ENCODE measurements at regions not wholly inside any gene's neighbourhood (a gene's known extent, or its start where the extent isn't known, plus 50 kb on each side); places are given as distances from the start of the nearest gene placed in this dataset.

DNA sequence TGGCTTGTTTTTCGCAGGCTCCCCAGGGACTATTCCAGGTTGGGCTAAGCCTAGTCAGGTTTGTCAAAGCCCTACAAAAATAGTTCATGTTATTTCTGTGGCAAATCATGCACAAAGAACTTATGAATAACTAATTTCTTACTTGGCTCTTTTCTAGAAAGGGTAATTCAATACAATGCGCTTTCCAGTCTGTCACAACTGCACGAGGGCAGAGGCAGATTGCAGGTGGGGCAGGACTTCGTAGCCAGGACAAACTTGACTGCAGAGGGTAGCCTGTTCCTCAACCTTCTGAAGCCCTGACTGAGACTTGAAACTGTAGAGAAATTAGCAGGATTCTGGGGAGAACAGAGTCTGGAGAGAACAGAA, 253.5 kb downstream of the QKI start:
- TF ChIP-seq, protein P1, sequence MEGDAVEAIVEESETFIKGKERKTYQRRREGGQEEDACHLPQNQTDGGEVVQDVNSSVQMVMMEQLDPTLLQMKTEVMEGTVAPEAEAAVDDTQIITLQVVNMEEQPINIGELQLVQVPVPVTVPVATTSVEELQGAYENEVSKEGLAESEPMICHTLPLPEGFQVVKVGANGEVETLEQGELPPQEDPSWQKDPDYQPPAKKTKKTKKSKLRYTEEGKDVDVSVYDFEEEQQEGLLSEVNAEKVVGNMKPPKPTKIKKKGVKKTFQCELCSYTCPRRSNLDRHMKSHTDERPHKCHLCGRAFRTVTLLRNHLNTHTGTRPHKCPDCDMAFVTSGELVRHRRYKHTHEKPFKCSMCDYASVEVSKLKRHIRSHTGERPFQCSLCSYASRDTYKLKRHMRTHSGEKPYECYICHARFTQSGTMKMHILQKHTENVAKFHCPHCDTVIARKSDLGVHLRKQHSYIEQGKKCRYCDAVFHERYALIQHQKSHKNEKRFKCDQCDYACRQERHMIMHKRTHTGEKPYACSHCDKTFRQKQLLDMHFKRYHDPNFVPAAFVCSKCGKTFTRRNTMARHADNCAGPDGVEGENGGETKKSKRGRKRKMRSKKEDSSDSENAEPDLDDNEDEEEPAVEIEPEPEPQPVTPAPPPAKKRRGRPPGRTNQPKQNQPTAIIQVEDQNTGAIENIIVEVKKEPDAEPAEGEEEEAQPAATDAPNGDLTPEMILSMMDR (IDR thresholded peaks at IDR 0.05; ENCODE audit: low read depth, low read length, missing control alignments), result no peak
- H3K36me3 ChIP-seq (replicated peaks), result no peaks in the 10 kb centered on the region
- H3K4me3 ChIP-seq (ENCODE audit: low read depth, low read length), result no peak overlapping the region
- in situ Hi-C loops (cut with HindIII; ENCODE audit: low pct_ligation_motif_present, low sequenced_read_pairs), result no loop called here
- H3K27ac ChIP-seq, result no peak overlapping the region
- no peaks in the 10 kb centered on the region for H3K27me3 ChIP-seq (replicated peaks)
- no peak for DNase-seq

DNA sequence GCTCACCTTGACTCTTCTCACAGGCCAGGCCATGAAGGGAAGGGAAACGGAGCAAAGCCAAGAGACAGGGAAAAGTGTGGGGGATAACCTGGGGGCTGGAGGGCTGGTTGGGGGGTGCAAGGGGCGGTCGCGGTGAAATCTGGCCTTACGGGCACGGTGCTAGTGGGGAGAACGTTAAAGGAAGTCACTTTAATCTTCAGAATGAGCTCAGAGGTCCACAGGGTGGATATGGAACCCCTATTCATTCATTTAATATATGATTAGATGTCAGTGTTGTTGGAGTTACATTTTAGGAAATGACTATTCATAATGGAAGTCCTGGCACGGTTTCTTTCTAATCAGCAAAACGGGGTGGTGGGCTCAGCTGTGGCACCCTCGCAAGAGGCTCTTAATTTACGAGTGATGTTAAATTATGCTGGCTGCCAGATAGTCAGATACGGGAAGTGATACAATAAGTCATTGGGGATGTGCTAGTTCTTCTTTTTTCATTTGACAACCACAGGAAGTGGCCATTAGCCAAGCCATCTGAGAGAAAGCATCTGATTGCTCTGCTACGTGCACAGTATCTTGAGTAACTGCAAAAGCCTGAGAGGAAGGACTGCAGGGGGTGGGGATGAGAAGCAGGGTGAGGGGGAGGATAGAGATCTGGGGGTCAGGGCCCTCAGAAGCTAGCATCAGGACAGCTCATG, 253.0 kb downstream of the QKI start:
- H3K36me3 ChIP-seq (replicated peaks), result no peaks in the 10 kb centered on the region
- TF ChIP-seq, protein P1 (IDR thresholded peaks at IDR 0.05; ENCODE audit: low read depth, low read length, missing control alignments), result no peak
- H3K27ac ChIP-seq, result no peak overlapping the region
- no peaks in the 10 kb centered on the region for H3K27me3 ChIP-seq (replicated peaks)
- H3K4me3 ChIP-seq (ENCODE audit: low read depth, low read length), result no peak overlapping the region
- in situ Hi-C loops (cut with HindIII; ENCODE audit: low pct_ligation_motif_present, low sequenced_read_pairs), result no loop called here
- DNase-seq, result peak; percentile 14

DNA sequence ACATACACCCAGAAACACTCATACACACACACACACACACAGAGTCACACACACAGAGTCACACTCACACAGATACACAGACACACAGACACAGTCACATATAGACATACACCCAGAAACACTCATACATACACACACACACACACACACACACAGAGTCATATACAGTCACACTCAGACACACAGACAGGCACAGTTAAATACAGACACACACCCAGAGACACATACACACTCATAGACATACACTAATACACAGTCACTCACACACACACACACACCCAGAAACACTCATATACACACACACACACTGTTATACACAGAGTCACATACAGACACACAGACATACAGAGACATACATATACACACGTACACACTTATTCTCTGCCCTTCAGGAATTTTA, 250.9 kb downstream of the QKI start:
- Histone ChIP-seq H3K27me3 (replicated peaks) (no peaks in the 10 kb centered on the region), H3K27ac (no peak overlapping the region), H3K4me3 (ENCODE audit: low read depth, low read length) (no peak overlapping the region), H3K36me3 (replicated peaks) (no peaks in the 10 kb centered on the region)
- DNase-seq, result no peak
- in situ Hi-C loops (cut with HindIII; ENCODE audit: low pct_ligation_motif_present, low sequenced_read_pairs), result no loop called here
- TF ChIP-seq, protein P1 (IDR thresholded peaks at IDR 0.05; ENCODE audit: low read depth, low read length, missing control alignments), result no peak

DNA sequence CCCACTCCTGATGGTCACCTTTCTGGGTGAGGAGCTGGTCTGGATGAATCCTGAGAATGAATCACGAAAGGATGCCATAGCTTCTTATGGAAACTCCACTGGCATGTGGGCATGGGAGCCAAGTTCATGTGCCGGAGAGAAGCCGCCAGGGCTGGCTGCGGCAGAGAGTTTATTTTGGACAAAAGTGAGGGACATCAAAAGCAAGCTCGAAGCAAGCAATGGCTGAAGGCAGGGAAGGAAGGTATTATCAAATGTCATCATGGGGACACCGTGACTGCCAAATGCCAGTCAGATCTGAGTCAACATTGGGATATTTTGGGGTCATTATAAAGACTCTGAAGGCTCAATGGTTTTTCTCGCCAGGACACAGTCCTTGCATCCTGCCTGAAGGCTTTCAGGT, 249.1 kb downstream of the QKI start:
- DNase-seq, result no peak
- H3K36me3 ChIP-seq (replicated peaks), result no peaks in the 10 kb centered on the region
- H3K27ac ChIP-seq, result no peak overlapping the region
- no peak overlapping the region for H3K4me3 ChIP-seq (ENCODE audit: low read depth, low read length)
- TF ChIP-seq, protein P1 (IDR thresholded peaks at IDR 0.05; ENCODE audit: low read depth, low read length, missing control alignments), result no peak
- H3K27me3 ChIP-seq (replicated peaks), result no peaks in the 10 kb centered on the region
- in situ Hi-C loops (cut with HindIII; ENCODE audit: low pct_ligation_motif_present, low sequenced_read_pairs), result no loop called here

DNA sequence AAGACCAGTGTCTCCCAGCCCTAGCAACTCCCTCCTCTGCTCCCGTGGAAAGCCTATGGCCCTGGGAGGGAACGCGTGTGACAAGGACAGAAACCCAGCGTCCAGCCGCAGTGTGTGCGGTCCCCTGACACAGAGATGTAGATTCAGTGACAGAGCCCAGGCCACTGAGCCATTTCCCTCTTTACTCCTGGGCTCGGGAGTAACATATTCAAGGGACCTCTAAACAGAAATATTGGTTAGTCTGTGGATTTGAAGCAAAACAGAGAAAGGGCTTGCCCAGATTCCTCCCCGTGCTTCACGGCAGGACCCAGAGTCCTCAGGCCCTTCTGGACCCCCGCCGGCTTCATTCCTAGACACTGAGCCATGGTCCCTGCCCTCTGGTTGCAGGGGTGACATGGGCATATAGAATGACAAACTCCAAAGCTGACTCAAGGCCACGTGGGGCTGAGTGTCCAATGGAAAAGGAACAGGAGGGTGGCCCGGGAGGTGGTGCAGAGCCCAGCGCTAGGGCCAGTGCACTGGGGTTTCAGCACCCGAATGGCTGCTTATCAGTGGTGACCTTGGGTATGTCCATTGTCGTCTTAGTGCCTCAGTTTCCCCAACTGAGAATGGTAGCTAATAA, 248.2 kb downstream of the QKI start:
- H3K36me3 ChIP-seq (replicated peaks), result no peaks in the 10 kb centered on the region
- H3K27me3 ChIP-seq (replicated peaks), result no peaks in the 10 kb centered on the region
- in situ Hi-C loops (cut with HindIII; ENCODE audit: low pct_ligation_motif_present, low sequenced_read_pairs), result no loop called here
- TF ChIP-seq, protein P1 (IDR thresholded peaks at IDR 0.05; ENCODE audit: low read depth, low read length, missing control alignments), result no peak
- H3K4me3 ChIP-seq (ENCODE audit: low read depth, low read length), result no peak overlapping the region
- H3K27ac ChIP-seq, result no peak overlapping the region
- no peak for DNase-seq

DNA sequence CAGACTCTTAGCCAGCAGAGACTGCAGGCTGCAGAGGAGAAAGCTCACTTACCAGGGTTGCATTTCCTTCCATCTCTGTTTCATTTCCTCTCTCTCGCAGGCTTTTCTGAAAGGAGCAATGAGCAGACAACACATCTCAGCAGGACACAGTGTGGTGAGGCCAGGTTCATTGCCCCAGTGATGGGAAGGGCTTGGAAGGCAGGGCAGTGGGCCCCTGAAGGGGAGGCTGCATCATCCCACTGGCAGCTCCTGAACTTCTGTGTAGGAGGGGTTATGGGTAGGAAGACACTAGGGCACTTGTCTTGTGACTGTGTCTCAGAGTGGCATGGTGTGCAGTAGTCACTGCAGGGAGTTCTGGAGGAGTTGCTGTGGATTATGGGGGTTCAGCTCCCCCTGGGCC, 246.8 kb downstream of the QKI start:
- H3K27ac ChIP-seq, result no peak overlapping the region
- DNase-seq, result no peak
- TF ChIP-seq, protein P1 (IDR thresholded peaks at IDR 0.05; ENCODE audit: low read depth, low read length, missing control alignments), result no peak
- H3K27me3 ChIP-seq (replicated peaks), result no peaks in the 10 kb centered on the region
- no peaks in the 10 kb centered on the region for H3K36me3 ChIP-seq (replicated peaks)
- no peak overlapping the region for H3K4me3 ChIP-seq (ENCODE audit: low read depth, low read length)
- in situ Hi-C loops (cut with HindIII; ENCODE audit: low pct_ligation_motif_present, low sequenced_read_pairs), result no loop called here

Data from brain microvascular endothelial cell (primary cell).